Body of pancreas (tissue), 4 donors: ENCODE measurements at regions not wholly inside any gene's neighbourhood (a gene's known extent, or its start where the extent isn't known, plus 50 kb on each side); places are given as distances from the start of the nearest gene placed in this dataset.
"Not testable (repeated sequence)": the region's sequence is repeated elsewhere in the genome, so short reads cannot be mapped to it uniquely, and the experiment has no call there.

Experiments used
- POLR2A ChIP-seq, 3 donors: fragments of 450-650 bp; IDR thresholded peaks; one replicate each; pipeline ENCODE4 v1.6.1; 2016; ENCODE audit warnings: antibody characterized with exemption in 3 of 3, mild to moderate bottlenecking in 2 of 3
- TF ChIP-seq, protein P1 (sequence below), 7 experiments: fragments of 450-650 bp in 4 of 7; fragments of 200-600 bp in 3 of 7; sonication (generic) in 3 of 7; IDR thresholded peaks; one replicate each; pipeline ENCODE4 v1.5.1; 2016 to 2019; ENCODE audit warnings: antibody characterized with exemption in 7 of 7

DNA sequence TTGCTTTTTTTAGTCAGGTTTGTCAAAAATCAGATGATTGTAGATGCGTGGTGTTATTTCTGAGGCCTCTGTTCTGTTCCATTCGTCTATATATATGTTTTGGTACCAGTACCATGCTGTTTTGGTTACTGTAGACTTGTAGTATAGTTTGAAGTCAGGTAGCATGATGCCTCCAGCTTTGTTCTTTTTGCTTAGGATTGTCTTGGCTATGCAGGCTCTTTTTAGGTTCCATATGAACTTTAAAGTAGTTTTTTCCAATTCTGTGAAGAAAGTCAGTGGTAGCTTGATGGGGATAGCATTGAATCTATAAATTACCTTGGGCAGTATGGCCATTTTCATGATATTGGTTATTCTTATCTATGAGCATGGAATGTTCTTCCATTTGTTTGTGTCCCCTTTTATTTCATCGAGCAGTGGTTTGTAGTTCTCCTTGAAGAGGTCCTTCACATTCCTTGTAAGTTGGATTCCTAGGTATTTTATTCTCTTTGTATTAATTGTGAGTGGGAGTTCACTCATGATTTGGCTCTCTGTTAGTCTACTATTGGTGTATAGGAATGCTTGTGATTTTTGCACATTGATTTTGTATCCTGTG, 70.1 kb upstream of the TOP3B start:
- TF ChIP-seq, protein P1, sequence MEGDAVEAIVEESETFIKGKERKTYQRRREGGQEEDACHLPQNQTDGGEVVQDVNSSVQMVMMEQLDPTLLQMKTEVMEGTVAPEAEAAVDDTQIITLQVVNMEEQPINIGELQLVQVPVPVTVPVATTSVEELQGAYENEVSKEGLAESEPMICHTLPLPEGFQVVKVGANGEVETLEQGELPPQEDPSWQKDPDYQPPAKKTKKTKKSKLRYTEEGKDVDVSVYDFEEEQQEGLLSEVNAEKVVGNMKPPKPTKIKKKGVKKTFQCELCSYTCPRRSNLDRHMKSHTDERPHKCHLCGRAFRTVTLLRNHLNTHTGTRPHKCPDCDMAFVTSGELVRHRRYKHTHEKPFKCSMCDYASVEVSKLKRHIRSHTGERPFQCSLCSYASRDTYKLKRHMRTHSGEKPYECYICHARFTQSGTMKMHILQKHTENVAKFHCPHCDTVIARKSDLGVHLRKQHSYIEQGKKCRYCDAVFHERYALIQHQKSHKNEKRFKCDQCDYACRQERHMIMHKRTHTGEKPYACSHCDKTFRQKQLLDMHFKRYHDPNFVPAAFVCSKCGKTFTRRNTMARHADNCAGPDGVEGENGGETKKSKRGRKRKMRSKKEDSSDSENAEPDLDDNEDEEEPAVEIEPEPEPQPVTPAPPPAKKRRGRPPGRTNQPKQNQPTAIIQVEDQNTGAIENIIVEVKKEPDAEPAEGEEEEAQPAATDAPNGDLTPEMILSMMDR (IDR thresholded peaks at IDR 0.05) = not testable (repeated sequence)
- not testable (repeated sequence) for TF ChIP-seq POLR2A (IDR thresholded peaks at IDR 0.05)
